ENCODE measurements at regions not wholly inside any gene's neighbourhood (a gene's known extent, or its start where the extent isn't known, plus 50 kb on each side); places are given as distances from the start of the nearest gene placed in this dataset.

DNA sequence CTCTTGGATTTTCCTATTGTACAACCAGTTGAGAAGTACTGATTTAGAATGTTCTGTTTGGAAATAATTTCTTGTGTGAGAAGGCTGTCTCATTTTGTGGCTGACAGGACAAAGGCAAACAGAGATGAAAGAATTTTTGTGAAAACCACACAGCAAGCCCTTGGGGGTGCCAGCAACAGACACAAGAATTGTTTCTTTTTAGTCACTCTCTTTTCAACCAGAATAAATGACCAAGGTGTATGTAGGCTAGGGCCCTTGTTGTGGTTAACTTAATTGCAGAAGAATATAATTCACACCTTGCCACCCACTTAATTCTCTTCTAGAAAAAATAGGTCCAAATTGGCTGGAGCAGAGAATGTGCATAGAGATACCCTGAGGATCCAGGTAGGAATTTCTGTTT is 329.4 kb upstream of the TBC1D5 start:
- no peak for TF ChIP-seq EZH2 (IDR thresholded peaks at IDR 0.05; ENCODE audit: low read length)
- TF ChIP-seq, protein P1, sequence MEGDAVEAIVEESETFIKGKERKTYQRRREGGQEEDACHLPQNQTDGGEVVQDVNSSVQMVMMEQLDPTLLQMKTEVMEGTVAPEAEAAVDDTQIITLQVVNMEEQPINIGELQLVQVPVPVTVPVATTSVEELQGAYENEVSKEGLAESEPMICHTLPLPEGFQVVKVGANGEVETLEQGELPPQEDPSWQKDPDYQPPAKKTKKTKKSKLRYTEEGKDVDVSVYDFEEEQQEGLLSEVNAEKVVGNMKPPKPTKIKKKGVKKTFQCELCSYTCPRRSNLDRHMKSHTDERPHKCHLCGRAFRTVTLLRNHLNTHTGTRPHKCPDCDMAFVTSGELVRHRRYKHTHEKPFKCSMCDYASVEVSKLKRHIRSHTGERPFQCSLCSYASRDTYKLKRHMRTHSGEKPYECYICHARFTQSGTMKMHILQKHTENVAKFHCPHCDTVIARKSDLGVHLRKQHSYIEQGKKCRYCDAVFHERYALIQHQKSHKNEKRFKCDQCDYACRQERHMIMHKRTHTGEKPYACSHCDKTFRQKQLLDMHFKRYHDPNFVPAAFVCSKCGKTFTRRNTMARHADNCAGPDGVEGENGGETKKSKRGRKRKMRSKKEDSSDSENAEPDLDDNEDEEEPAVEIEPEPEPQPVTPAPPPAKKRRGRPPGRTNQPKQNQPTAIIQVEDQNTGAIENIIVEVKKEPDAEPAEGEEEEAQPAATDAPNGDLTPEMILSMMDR (optimal IDR thresholded peaks at IDR 0.05 in 1 of 3, IDR thresholded peaks at IDR 0.05 in 1 of 3, conservative IDR thresholded peaks at IDR 0.05 in 1 of 3; ENCODE audit: extremely low read depth in 1 of 3, insufficient read depth in 2 of 3, low read length in 3 of 3) = no peak
- no peaks in the 10 kb centered on the region for H3K9me3 ChIP-seq (ENCODE audit: control insufficient read depth, low read depth, low read length)
- H3K4me3 ChIP-seq (ENCODE audit: control insufficient read depth in 2 of 3, extremely low read depth in 1 of 3, insufficient read depth in 2 of 3, low read depth in 1 of 3, low read length in 3 of 3) = no peak overlapping the region
- no peaks in the 10 kb centered on the region for H3K9me1 ChIP-seq (ENCODE audit: control insufficient read depth, extremely low read depth, insufficient read depth, low read length)
- DNase-seq (ENCODE audit: low read depth, low spot score) = no peak
- peaks cover 15% of the 10 kb centered on the region for H3K4me1 ChIP-seq (ENCODE audit: control insufficient read depth, extremely low read depth, insufficient read depth, low read length)
- no peak overlapping the region for H3K4me2 ChIP-seq (ENCODE audit: control insufficient read depth, extremely low read depth, insufficient read depth, low read depth, low read length)
- H2AFZ ChIP-seq (ENCODE audit: control insufficient read depth, low read length) = no peak overlapping the region
- no peaks in the 10 kb centered on the region for H3K27me3 ChIP-seq (ENCODE audit: control insufficient read depth, extremely low read depth, insufficient read depth, low read length)
- H3K27ac ChIP-seq (ENCODE audit: control insufficient read depth, insufficient read depth, low read length) = no peak overlapping the region
- dilution Hi-C loops (cut with MboI; ENCODE audit: extremely low pct_ligation_motif_present, low sequenced_read_pairs) = no loop called here
- H3K79me2 ChIP-seq (ENCODE audit: control insufficient read depth, insufficient read depth, low read length) = no peaks in the 10 kb centered on the region
- no peak overlapping the region for H3K9ac ChIP-seq (ENCODE audit: control insufficient read depth, extremely low read depth, insufficient read depth, low read length)
- FAIRE-seq = peak; percentile 58
- no peaks in the 10 kb centered on the region for H4K20me1 ChIP-seq (ENCODE audit: control insufficient read depth, extremely low read depth, insufficient read depth, low read length)
- H3K36me3 ChIP-seq (ENCODE audit: control insufficient read depth in 2 of 2, extremely low read depth in 1 of 2, insufficient read depth in 2 of 2, low read length in 2 of 2) = no peaks in the 10 kb centered on the region

DNA sequence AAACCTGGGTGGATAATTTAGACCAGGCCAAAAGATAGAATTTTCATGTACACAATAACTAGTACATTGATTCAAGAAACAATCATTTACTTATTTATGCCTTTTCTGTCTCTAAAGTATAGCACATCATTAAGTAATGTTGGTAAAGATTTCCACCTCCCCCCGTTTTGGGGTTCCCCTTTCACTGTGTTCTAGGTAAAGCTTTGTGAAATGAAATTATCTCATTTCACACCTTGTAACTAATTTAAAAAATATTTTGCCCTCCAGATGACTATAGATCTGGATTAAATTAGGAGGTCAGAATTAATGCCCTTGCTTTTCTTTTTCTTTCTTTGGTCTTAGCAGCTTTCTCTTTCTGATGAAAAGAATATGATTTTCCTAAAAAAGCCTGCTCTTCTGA is 328.5 kb upstream of the TBC1D5 start:
- H3K4me1 ChIP-seq (ENCODE audit: control insufficient read depth, extremely low read depth, insufficient read depth, low read length) = peaks cover 19% of the 10 kb centered on the region
- no peaks in the 10 kb centered on the region for H3K9me3 ChIP-seq (ENCODE audit: control insufficient read depth, low read depth, low read length)
- no peak overlapping the region for H3K4me2 ChIP-seq (ENCODE audit: control insufficient read depth, extremely low read depth, insufficient read depth, low read depth, low read length)
- H3K27me3 ChIP-seq (ENCODE audit: control insufficient read depth, extremely low read depth, insufficient read depth, low read length) = no peaks in the 10 kb centered on the region
- no peak overlapping the region for H2AFZ ChIP-seq (ENCODE audit: control insufficient read depth, low read length)
- H3K36me3 ChIP-seq (ENCODE audit: control insufficient read depth in 2 of 2, extremely low read depth in 1 of 2, insufficient read depth in 2 of 2, low read length in 2 of 2) = no peaks in the 10 kb centered on the region
- H4K20me1 ChIP-seq (ENCODE audit: control insufficient read depth, extremely low read depth, insufficient read depth, low read length) = no peaks in the 10 kb centered on the region
- no peaks in the 10 kb centered on the region for H3K9me1 ChIP-seq (ENCODE audit: control insufficient read depth, extremely low read depth, insufficient read depth, low read length)
- no peak for FAIRE-seq
- DNase-seq (ENCODE audit: low read depth, low spot score) = no peak
- H3K4me3 ChIP-seq (ENCODE audit: control insufficient read depth in 2 of 3, extremely low read depth in 1 of 3, insufficient read depth in 2 of 3, low read depth in 1 of 3, low read length in 3 of 3) = no peak overlapping the region
- no peaks in the 10 kb centered on the region for H3K79me2 ChIP-seq (ENCODE audit: control insufficient read depth, insufficient read depth, low read length)
- dilution Hi-C loops (cut with MboI; ENCODE audit: extremely low pct_ligation_motif_present, low sequenced_read_pairs) = no loop called here
- H3K9ac ChIP-seq (ENCODE audit: control insufficient read depth, extremely low read depth, insufficient read depth, low read length) = no peak overlapping the region
- no peak overlapping the region for H3K27ac ChIP-seq (ENCODE audit: control insufficient read depth, insufficient read depth, low read length)
- TF ChIP-seq, protein P1 (optimal IDR thresholded peaks at IDR 0.05 in 1 of 3, IDR thresholded peaks at IDR 0.05 in 1 of 3, conservative IDR thresholded peaks at IDR 0.05 in 1 of 3; ENCODE audit: extremely low read depth in 1 of 3, insufficient read depth in 2 of 3, low read length in 3 of 3) = no peak
- no peak for TF ChIP-seq EZH2 (IDR thresholded peaks at IDR 0.05; ENCODE audit: low read length)
